ENCODE measurements at regions not wholly inside any gene's neighbourhood (a gene's known extent, or its start where the extent isn't known, plus 50 kb on each side); places are given as distances from the start of the nearest gene placed in this dataset.
A peak's percentile ranks its signal among the peaks of the same experiment; 100 is the strongest.

- Histone ChIP-seq H3K36me3 (ENCODE audit: control insufficient read depth, insufficient read depth, low read length) (no peaks in the 10 kb centered on the region), H3K4me3 (ENCODE audit: low read depth, low read length) (no peak overlapping the region), H3K27me3 (ENCODE audit: control insufficient read depth, insufficient read depth, low read length) (no peaks in the 10 kb centered on the region)
- no peak for DNase-seq (ENCODE audit: low read depth)
- CTCF ChIA-PET = interaction anchor here (0.7 to 11.2 kb wide), 12 partner anchors 9 to 408 kb away, joined by 3 to 173 read pairs (median 3); no protein-coding TSS in a partner anchor
- TF ChIP-seq CTCF (IDR thresholded peaks at IDR 0.05; ENCODE audit: insufficient read depth, low read depth, low read length) = no peak
- POLR2A ChIA-PET = no interaction called here
These were observed 111.4 kb upstream of the SLC7A1 start for GRCh38 chr13:29706923-29707322.

- ChIA-PET POLR2A (no interaction called here), CTCF (interaction anchor here (0.6 to 11.2 kb wide), 4 partner anchors 19 to 231 kb away, joined by 3 to 173 read pairs (median 3); no protein-coding TSS in a partner anchor)
- Histone ChIP-seq H3K36me3 (ENCODE audit: control insufficient read depth, insufficient read depth, low read length) (no peaks in the 10 kb centered on the region), H3K27me3 (ENCODE audit: control insufficient read depth, insufficient read depth, low read length) (no peaks in the 10 kb centered on the region), H3K4me3 (ENCODE audit: low read depth, low read length) (no peak overlapping the region)
- TF ChIP-seq CTCF (IDR thresholded peaks at IDR 0.05; ENCODE audit: insufficient read depth, low read depth, low read length) = no peak
- no peak for DNase-seq (ENCODE audit: low read depth)
These were observed 109.2 kb upstream of the SLC7A1 start for GRCh38 chr13:29704648-29705047.

- CTCF ChIA-PET = interaction anchor here (1.0 to 11.2 kb wide), 5 partner anchors 155 to 1048 kb away, joined by 3 to 173 read pairs (median 3); no protein-coding TSS in a partner anchor
- TF ChIP-seq CTCF (IDR thresholded peaks at IDR 0.05; ENCODE audit: insufficient read depth, low read depth, low read length) = no peak
- no peaks in the 10 kb centered on the region for H3K36me3 ChIP-seq (ENCODE audit: control insufficient read depth, insufficient read depth, low read length)
- POLR2A ChIA-PET = interaction anchor here (0.5 to 0.8 kb wide), 2 partner anchors 139 to 174 kb away, joined by 3 to 4 read pairs; no protein-coding TSS in a partner anchor
- H3K4me3 ChIP-seq (ENCODE audit: low read depth, low read length) = no peak overlapping the region
- no peak for DNase-seq (ENCODE audit: low read depth)
- no peaks in the 10 kb centered on the region for H3K27me3 ChIP-seq (ENCODE audit: control insufficient read depth, insufficient read depth, low read length)
These were observed 107.9 kb upstream of the SLC7A1 start for GRCh38 chr13:29703421-29703820.

GRCh38 chr13:29702912-29703351 lies 107.4 kb upstream of the SLC7A1 start:
- H3K36me3 ChIP-seq (ENCODE audit: control insufficient read depth, insufficient read depth, low read length) = no peaks in the 10 kb centered on the region
- POLR2A ChIA-PET = interaction anchor here (0.8 kb wide), 1 partner anchor 138 kb away, joined by 4 read pairs; no protein-coding TSS in a partner anchor
- no peak for TF ChIP-seq CTCF (IDR thresholded peaks at IDR 0.05; ENCODE audit: insufficient read depth, low read depth, low read length)
- peak; percentile 91 for DNase-seq (ENCODE audit: low read depth)
- H3K27me3 ChIP-seq (ENCODE audit: control insufficient read depth, insufficient read depth, low read length) = no peaks in the 10 kb centered on the region
- CTCF ChIA-PET = interaction anchor here (0.6 to 11.2 kb wide), 7 partner anchors 15 to 1048 kb away, joined by 3 to 173 read pairs (median 3); no protein-coding TSS in a partner anchor
- no peak overlapping the region for H3K4me3 ChIP-seq (ENCODE audit: low read depth, low read length)

- Histone ChIP-seq H3K4me3 (ENCODE audit: low read depth, low read length) (no peak overlapping the region), H3K36me3 (ENCODE audit: control insufficient read depth, insufficient read depth, low read length) (no peaks in the 10 kb centered on the region), H3K27me3 (ENCODE audit: control insufficient read depth, insufficient read depth, low read length) (no peaks in the 10 kb centered on the region)
- DNase-seq (ENCODE audit: low read depth) = no peak
- TF ChIP-seq CTCF (IDR thresholded peaks at IDR 0.05; ENCODE audit: insufficient read depth, low read depth, low read length) = no peak
- POLR2A ChIA-PET = no interaction called here
- CTCF ChIA-PET = interaction anchor here (1.6 kb wide), 1 partner anchor 10 kb away, joined by 4 read pairs; no protein-coding TSS in a partner anchor
These were observed 102.6 kb upstream of the SLC7A1 start for GRCh38 chr13:29698106-29698505.

Measured in BJ (cell line).